Breast epithelium (tissue), 3 donors: ENCODE measurements at regions not wholly inside any gene's neighbourhood (a gene's known extent, or its start where the extent isn't known, plus 50 kb on each side); places are given as distances from the start of the nearest gene placed in this dataset.

ENCODE experiments used
- POLR2A ChIP-seq: fragments of 450-650 bp; IDR thresholded peaks from one replicate; pipeline ENCODE4 v1.6.1; 2016; ENCODE audit warnings: antibody characterized with exemption, mild to moderate bottlenecking, moderate library complexity
- TF ChIP-seq, protein P1 (sequence below), 3 donors: fragments of 450-650 bp; IDR thresholded peaks; one replicate each; pipeline ENCODE4 v1.5.1; 2016 to 2017; ENCODE audit warnings: antibody characterized with exemption in 3 of 3, mild to moderate bottlenecking in 3 of 3, moderate library complexity in 3 of 3

DNA sequence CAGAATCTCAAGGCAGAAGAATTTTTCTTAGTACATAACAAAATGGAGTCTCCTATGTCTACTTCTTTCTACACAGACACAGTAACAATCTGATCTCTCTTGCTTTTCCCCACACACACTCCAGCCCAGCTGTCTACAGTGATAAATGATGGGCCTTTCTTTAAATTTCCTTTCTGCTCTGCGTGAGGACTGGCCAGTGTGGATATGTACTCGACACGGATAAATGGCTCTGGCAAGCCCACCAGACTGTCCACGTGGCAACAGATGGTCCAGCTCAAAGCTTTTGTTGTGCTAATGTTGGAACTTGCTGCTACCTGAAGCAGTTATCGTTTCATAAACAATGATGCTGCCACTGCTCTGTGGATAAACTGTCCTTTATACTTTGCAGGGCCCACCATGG lies 410.7 kb downstream of the TMEM114 start:
- TF ChIP-seq, protein P1, sequence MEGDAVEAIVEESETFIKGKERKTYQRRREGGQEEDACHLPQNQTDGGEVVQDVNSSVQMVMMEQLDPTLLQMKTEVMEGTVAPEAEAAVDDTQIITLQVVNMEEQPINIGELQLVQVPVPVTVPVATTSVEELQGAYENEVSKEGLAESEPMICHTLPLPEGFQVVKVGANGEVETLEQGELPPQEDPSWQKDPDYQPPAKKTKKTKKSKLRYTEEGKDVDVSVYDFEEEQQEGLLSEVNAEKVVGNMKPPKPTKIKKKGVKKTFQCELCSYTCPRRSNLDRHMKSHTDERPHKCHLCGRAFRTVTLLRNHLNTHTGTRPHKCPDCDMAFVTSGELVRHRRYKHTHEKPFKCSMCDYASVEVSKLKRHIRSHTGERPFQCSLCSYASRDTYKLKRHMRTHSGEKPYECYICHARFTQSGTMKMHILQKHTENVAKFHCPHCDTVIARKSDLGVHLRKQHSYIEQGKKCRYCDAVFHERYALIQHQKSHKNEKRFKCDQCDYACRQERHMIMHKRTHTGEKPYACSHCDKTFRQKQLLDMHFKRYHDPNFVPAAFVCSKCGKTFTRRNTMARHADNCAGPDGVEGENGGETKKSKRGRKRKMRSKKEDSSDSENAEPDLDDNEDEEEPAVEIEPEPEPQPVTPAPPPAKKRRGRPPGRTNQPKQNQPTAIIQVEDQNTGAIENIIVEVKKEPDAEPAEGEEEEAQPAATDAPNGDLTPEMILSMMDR (IDR thresholded peaks at IDR 0.05): no peak
- TF ChIP-seq POLR2A: no peak
